ENCODE measurements at regions not wholly inside any gene's neighbourhood (a gene's known extent, or its start where the extent isn't known, plus 50 kb on each side); places are given as distances from the start of the nearest gene placed in this dataset.

DNA sequence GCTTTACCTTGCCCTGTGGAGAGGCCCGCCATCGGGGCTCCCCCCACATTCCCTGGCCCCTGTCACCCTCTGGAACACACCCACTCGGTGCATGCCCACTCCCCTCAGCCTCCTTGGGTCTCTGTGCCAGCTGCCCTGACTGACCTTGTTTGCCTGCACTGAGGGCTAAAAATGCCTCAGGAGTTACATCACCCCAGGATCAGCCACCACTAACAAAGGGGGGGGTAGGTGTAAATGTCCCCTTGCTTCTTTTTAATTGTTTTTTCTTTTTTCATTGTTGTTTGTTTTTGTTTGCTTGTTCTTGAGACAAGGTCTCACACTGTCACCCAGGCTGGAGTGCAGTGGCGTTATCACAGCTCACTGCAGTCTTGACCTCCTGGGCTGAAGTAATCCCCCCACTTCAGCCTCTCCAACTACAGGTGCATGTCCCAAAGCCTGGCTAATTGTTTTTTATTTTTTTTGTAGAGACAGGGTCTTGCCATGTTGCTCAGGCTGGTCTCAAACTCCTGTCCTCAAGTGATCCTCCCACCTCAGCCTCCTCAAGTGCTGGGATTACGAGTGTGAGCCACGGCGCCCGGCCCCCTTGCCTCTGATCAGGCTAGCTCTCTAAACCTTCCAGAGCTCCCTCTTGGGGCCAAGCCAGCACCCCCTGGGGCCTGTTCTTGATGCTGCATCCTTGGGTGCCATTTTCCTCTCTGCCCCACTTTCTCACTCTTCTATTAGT, 297.1 kb downstream of the UQCRFS1 start:
- H3K9me3 ChIP-seq (replicated peaks; ENCODE audit: control insufficient read depth, insufficient read depth, low read length), result peaks cover 1% of the 10 kb centered on the region
- no peaks in the 10 kb centered on the region for H3K4me1 ChIP-seq (ENCODE audit: control insufficient read depth, extremely low read depth, insufficient read depth, low read length)
- ChIA-PET CTCF (no interaction called here), POLR2A (no interaction called here)
- TF ChIP-seq, protein P1, sequence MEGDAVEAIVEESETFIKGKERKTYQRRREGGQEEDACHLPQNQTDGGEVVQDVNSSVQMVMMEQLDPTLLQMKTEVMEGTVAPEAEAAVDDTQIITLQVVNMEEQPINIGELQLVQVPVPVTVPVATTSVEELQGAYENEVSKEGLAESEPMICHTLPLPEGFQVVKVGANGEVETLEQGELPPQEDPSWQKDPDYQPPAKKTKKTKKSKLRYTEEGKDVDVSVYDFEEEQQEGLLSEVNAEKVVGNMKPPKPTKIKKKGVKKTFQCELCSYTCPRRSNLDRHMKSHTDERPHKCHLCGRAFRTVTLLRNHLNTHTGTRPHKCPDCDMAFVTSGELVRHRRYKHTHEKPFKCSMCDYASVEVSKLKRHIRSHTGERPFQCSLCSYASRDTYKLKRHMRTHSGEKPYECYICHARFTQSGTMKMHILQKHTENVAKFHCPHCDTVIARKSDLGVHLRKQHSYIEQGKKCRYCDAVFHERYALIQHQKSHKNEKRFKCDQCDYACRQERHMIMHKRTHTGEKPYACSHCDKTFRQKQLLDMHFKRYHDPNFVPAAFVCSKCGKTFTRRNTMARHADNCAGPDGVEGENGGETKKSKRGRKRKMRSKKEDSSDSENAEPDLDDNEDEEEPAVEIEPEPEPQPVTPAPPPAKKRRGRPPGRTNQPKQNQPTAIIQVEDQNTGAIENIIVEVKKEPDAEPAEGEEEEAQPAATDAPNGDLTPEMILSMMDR (IDR thresholded peaks at IDR 0.05; ENCODE audit: extremely low read depth in 1 of 2, insufficient read depth in 1 of 2, low read depth in 1 of 2, low read length in 2 of 2), result no peak
- TF ChIP-seq POLR2A (IDR thresholded peaks at IDR 0.05; ENCODE audit: low read depth, low read length), result no peak
- no peak for TF ChIP-seq FOS (IDR thresholded peaks at IDR 0.05; ENCODE audit: borderline replicate concordance, insufficient read depth, low read length)
- TF ChIP-seq, protein P2, sequence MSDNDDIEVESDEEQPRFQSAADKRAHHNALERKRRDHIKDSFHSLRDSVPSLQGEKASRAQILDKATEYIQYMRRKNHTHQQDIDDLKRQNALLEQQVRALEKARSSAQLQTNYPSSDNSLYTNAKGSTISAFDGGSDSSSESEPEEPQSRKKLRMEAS (IDR thresholded peaks at IDR 0.05; ENCODE audit: insufficient read depth, insufficient read length), result no peak
- TF ChIP-seq GATA2 (IDR thresholded peaks at IDR 0.05; ENCODE audit: insufficient read depth, insufficient read length, low read depth, low read length), result no peak
- TF ChIP-seq MYC (IDR thresholded peaks at IDR 0.05; ENCODE audit: low read depth, low read length), result no peak
- no peak for TF ChIP-seq JUN (IDR thresholded peaks at IDR 0.05; ENCODE audit: borderline replicate concordance, insufficient read depth, insufficient read length, low read depth)
- TF ChIP-seq EZH2 (IDR thresholded peaks at IDR 0.05; ENCODE audit: borderline replicate concordance, low read depth, low read length, severe bottlenecking), result no peak
- no peak for TF ChIP-seq POLR2AphosphoS5 (IDR thresholded peaks at IDR 0.05; ENCODE audit: insufficient read depth, low read depth, low read length)
- no peak overlapping the region for H2AFZ ChIP-seq (ENCODE audit: low read depth, low read length)
- no peaks in the 10 kb centered on the region for H3K79me2 ChIP-seq (ENCODE audit: control insufficient read depth, insufficient read depth, low read length)
- BruUV-seq (replicated peaks), result no TSS peak
- no peaks in the 10 kb centered on the region for H3K36me3 ChIP-seq (ENCODE audit: control insufficient read depth in 2 of 2, extremely low read depth in 1 of 2, insufficient read depth in 2 of 2, low read length in 2 of 2)
- no peak for DNase-seq (ENCODE audit: low read depth, low spot score)
- intact Hi-C loops (cut with micrococcal nuclease) (no loop called here), dilution Hi-C loops (cut with MboI; ENCODE audit: extremely low pct_ligation_motif_present, low sequenced_read_pairs) (no loop called here)
- H4K20me1 ChIP-seq (replicated peaks; ENCODE audit: control insufficient read depth, extremely low read depth, insufficient read depth, low read length), result no peaks in the 10 kb centered on the region
- H3K9ac ChIP-seq (replicated peaks; ENCODE audit: extremely low read depth, insufficient read depth, low read length), result no peak overlapping the region
- no peak overlapping the region for H3K4me3 ChIP-seq (replicated peaks in 1 of 3; ENCODE audit: insufficient read depth in 1 of 3, low read depth in 1 of 3, low read length in 3 of 3)
- FAIRE-seq, result no peak
- H3K9me1 ChIP-seq (replicated peaks; ENCODE audit: control insufficient read depth, extremely low read depth, insufficient read depth, low read length), result no peaks in the 10 kb centered on the region
- H3K27ac ChIP-seq (ENCODE audit: insufficient read depth, low read depth, low read length), result no peak overlapping the region
- no peak overlapping the region for H3K4me2 ChIP-seq (ENCODE audit: insufficient read depth, low read length)
- H3K27me3 ChIP-seq (ENCODE audit: control insufficient read depth in 2 of 2, insufficient read depth in 2 of 2, low read length in 2 of 2), result no peaks in the 10 kb centered on the region

Measured in endothelial cell of umbilical vein (primary cell).